NOMO-1 (cell line): ENCODE measurements at regions not wholly inside any gene's neighbourhood (a gene's known extent, or its start where the extent isn't known, plus 50 kb on each side); places are given as distances from the start of the nearest gene placed in this dataset.
"Not testable (repeated sequence)": the region's sequence is repeated elsewhere in the genome, so short reads cannot be mapped to it uniquely, and the experiment has no call there.

Source experiments
- DNase-seq, 2 experiments: peaks; one replicate each; lab custom pipeline; 2025; ENCODE audit not compliant: unreplicated experiment in 2 of 2; lab: John Stamatoyannopoulos, UW

GRCh38 chr20:22690000-22690399 lies 105.6 kb upstream of the FOXA2 start:
- no peak for DNase-seq

DNA sequence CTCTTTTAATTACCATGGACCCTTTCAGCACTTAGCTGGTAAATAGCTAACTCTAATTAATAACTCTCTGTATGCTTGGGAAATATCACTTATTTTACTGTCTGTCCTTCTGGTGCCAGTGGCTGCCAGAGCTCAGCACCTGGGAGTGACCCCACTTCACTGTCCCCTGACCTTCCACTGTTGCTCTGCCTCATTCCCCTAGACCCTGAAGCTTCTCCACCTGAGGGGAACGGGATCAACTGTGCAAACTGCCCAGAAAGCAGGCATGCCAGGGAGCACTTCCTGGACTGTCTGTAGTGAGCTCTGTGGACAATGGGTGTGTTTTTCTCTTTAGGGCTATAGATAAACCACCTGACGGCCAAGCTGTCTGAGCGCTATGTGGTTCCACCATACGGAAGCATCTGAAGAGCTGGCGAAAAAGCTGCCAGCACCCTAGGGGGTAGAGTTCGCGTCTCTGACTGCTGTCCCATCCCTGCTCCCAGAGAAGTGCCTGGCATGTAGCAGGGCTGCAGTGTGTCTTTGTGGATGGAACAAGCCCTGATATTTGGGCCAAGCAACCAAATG lies 106.3 kb upstream of the FOXA2 start:
- no peak for DNase-seq

GRCh38 chr20:22691369-22692118 lies 107.2 kb upstream of the FOXA2 start:
- peak; percentile 59 to 64 for DNase-seq

DNA sequence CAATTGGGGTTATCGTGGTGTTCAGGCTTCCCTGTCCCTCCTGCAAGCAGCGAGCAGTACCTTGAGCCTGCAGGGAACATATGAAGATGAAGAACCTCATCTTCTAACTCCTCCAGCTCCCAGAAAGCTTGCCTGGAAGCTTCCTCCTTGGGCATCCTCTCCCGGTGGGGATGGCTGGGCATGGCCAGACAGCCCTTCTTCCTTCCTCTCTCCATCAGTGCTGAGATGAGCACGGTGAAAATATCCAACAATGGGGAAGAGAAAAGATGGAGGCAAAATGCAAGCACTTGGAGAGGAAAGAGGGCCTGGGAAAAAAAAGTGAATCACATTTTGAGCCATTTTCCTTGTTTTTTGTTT lies 107.7 kb upstream of the FOXA2 start:
- no peak for DNase-seq

DNA sequence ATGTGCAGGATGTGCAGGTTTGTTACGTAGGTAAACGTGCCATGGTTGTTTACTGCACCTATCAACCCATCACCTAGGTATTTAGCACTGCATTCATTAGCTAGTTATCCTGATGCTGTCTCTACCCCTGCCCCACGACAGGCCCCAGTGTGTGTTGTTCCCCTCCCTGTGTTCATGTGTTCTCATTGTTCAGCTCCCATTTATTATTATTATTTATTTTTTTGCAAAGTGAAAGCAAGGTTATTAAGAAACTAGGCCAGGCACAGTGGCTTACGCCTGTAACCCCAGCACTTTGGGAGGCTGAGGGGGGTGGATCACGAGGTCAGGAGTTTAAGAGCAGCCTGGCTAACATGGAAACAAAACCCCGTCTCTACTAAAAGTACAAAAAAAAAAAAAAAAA lies 108.2 kb upstream of the FOXA2 start:
- not testable (repeated sequence) for DNase-seq

DNA sequence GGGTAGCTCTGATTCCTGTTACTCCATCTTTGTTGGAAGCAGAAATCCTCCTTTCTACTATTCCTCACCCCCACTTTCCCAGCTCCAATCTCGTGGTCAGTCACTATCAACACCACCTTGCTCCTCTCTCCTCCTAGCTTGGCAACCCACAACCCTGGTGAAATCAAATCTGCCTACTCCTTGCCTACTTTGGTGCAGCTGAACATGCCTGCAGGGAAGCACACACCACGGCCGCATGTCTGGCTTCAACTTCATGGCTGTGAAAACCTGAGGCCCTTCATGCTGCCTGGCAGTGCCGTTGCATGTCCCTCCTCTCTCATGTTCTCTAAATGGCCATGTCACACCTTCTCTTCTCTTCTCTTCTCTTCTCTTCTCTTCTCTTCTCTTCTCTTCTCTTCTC lies 112.4 kb upstream of the FOXA2 start:
- no peak for DNase-seq

DNA sequence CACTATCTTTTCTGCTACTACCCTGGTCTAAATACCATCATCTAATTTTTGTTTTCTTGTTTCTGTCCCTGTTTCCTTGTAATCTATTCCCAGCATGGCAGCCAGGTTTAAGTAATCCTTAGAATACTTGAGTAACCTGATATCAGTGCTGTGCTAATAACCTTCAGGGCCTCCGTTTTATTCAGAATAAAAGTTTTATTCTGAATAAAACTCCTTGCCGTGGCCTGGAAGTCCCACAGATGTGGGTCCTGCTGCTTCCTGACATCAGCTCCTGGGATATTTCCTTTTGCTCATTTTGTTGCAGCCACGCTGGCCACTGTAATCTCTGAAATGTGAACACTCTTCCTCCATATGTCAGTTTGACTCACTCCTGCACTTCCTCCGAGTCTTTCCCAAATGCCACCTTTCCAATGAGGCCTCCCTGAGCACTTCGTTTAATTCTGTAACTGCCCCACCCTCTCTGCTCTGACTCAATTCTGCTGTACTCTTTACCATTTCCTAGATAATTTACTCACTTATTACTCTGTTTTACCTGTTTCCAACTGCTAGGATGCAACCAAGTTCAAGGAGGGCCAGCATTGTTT lies 114.0 kb upstream of the FOXA2 start:
- no peak for DNase-seq

GRCh38 chr20:22699396-22699795 lies 115.0 kb upstream of the FOXA2 start:
- DNase-seq = no peak

GRCh38 chr20:22700367-22700766 lies 116.0 kb upstream of the FOXA2 start:
- DNase-seq = no peak

GRCh38 chr20:22701679-22702308 lies 117.4 kb upstream of the FOXA2 start:
- DNase-seq = no peak

DNA sequence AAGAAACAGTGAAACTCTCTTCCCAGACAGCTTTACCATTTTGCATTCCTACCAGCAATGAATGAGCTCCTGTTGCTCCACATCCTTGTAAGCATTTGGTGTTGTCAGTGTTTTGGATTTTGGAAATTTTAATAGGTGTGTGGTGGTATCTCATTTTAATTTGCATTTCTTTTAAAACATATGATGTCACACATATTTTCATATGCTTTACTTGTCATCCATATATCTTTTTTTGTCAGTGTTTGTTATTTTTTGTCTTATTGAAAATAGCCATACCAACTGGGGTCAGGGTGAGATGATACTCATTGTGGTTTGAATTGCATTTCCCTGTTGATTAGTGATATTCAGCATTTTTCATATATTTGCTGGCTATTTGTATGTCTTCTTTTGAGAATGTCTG lies 119.5 kb upstream of the FOXA2 start:
- no peak for DNase-seq

DNA sequence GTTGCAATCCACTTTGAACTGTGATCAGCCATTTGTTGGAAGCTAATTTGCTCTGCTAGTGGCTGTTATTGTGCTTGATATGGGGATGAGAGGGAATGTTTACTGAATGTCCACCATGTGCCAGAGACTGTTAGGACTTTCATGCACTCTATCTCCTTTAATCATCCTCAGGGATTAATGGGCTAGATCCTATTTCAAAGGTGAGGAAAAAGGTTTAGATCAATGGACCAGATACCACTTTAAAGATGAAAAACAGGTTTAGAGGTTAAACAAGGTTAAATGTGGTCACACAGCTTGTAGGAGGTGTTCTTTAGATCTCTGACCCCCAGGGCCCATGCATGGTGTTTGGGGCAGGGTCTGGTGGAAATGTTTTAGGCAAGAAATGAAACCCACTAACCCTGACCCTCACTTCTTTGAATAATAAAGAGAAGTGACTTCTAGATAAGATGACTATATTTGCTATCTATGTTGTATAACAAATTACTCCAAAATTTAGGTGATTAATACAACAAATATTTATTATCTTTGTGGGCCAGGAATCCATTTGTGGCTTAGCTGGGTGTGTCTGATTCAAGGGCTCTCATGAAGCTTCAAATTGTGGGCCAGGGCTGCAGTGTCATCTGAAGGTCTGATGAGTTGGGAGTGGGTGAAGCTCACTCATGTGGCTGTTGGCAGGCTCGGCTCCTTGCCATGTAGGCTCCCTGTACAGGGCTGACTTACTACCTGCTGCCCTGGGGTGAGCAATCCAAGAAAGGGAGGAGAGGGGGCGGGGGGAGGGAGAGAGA lies 127.8 kb upstream of the FOXA2 start:
- no peak for DNase-seq

DNA sequence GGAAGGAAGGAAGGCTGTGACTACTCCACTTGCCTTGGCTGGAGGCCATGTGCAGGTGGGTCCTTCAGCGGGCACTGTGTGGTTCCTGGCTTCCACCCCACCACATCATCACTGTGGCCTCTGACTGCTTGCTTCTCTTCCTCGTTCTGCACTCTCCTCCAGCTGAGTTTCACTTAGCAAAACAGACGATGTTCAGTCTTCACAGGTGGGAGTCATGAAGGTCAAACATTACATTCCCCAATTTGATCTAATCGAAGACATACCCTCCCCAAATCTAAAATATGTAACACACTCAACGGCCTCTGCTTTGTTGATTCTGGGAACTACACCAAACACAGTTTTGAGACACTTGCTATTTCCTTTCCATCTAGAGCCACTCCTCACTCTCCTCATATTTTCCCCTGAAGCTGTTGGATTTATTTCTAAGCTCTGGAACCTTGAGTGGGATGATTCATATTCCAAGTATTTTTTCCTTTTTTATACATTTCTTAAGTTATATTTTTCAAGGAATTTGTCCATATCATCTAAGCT lies 132.5 kb upstream of the FOXA2 start:
- DNase-seq = peak; percentile 34 to 39

- DNase-seq = no peak
Measured at GRCh38 chr20:22717466-22717865, 133.1 kb upstream of the FOXA2 start.

DNA sequence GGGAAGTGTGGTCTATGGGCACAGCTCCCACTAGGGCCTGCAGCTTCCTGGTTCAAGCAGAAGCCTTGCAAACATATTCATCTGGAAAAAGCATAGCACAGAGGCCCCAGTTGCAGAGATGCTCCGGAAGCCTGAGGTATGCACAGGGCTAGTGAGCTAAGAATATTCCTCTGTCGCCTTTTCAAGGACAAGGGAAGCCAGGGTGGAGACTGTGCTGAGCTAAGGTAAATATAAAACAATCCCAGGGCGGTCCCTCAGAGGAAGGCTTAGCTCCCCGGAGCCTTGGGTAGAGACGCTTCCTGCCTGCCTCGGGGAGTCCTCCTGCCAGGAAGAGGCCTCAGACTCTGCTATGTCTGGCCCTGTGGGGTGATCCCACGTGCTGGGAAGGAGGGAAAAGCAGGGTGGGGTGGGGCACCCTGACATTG lies 134.8 kb upstream of the FOXA2 start:
- DNase-seq = no peak

DNA sequence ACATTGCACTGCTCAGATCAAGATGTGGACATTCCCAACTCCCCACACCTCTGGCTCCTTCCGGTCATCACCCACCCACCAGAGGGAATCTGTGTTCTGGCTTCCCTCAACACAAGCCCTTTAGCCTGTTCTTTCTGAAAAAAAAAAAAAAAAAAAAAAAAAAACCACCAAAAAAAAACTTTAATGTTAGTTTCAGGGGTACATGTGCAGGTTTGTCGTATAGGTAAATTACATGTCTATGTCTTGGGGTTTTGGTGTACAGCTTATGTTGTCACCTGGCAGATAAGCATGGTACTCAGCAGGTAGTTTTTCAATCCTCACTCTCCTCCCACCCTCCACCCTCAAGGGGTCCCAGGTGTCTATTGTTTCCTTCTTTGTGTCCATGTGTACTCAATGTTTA lies 135.8 kb upstream of the FOXA2 start:
- no peak for DNase-seq

- DNase-seq = no peak
Measured at GRCh38 chr20:22722811-22723210, 138.4 kb upstream of the FOXA2 start.

DNA sequence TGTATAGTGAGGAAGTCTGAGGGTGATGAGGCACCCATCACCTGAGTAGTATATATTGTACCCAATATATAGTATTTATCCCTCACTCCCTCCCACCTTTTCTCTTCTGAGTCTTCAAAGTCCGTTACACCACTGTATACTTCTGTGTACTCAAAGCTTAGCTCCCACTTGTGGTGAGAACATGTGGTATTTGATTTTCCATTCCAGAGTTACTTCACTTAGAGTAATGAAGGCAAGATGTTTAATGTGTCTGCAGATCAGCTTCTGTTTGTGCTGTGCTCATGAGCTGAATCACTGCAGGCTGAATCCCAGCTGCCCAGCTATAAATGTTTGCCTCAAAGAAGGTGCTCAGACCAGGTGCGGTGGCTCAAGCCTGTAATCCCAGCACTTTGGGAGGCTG lies 139.3 kb upstream of the FOXA2 start:
- no peak for DNase-seq

- DNase-seq = no peak
Measured at GRCh38 chr20:22728146-22728745, 143.9 kb upstream of the FOXA2 start.

- DNase-seq = no peak
Measured at GRCh38 chr20:22729180-22729579, 144.8 kb upstream of the FOXA2 start.
